Neural cell (in vitro differentiated cells): ENCODE measurements at regions not wholly inside any gene's neighbourhood (a gene's known extent, or its start where the extent isn't known, plus 50 kb on each side); places are given as distances from the start of the nearest gene placed in this dataset.

Source experiments
- H2AFZ ChIP-seq: fragments of 200-600, 300-800 bp; sonication (generic), shearing (Covaris generic); 2 replicates; pipeline ENCODE4 v1.6.0; 2014; ENCODE audit warnings: low read depth, mild to moderate bottlenecking, antibody characterized with exemption, low read length, moderate library complexity
- H3F3A ChIP-seq: fragments of 200-600 bp; shearing (Covaris generic); 2 replicates; pipeline ENCODE4 v1.6.1; 2016; ENCODE audit warnings: mild to moderate bottlenecking, moderate library complexity, mixed read lengths, antibody characterized with exemption, low read length; ENCODE audit not compliant: insufficient read depth, poor library complexity, severe bottlenecking
- H3K27ac ChIP-seq: fragments of 200-600, 300-800 bp; sonication (generic), shearing (Covaris generic); 2 replicates; pipeline ENCODE4 v1.5.1; 2014; ENCODE audit warnings: mild to moderate bottlenecking, low read length, moderate library complexity
- H3K27me3 ChIP-seq: fragments of 300-800, 200-600 bp; sonication (generic), shearing (Covaris generic); 2 replicates; pipeline ENCODE4 v1.6.0; 2014; ENCODE audit warnings: mild to moderate bottlenecking, low read depth, low read length, moderate library complexity; ENCODE audit not compliant: insufficient read depth
- H3K36me3 ChIP-seq: fragments of 300-800, 200-600 bp; sonication (generic), shearing (Covaris generic); 2 replicates; pipeline ENCODE4 v1.5.1; 2014; ENCODE audit warnings: mild to moderate bottlenecking, antibody characterized with exemption, low read length, moderate library complexity; ENCODE audit not compliant: insufficient read depth
- H3K4me2 ChIP-seq: fragments of 300-800, 200-600 bp; sonication (generic), shearing (Covaris generic); 2 replicates; pipeline ENCODE4 v1.6.0; 2014; ENCODE audit warnings: mild to moderate bottlenecking, low read length
- H3K4me3 ChIP-seq: fragments of 300-800, 200-600 bp; sonication (generic), shearing (Covaris generic); 2 replicates; pipeline ENCODE4 v1.5.1; 2014; ENCODE audit warnings: mild to moderate bottlenecking, low read length, moderate library complexity
- H3K79me2 ChIP-seq: fragments of 200-600 bp; shearing (Covaris generic); replicated peaks from 2 replicates; pipeline ENCODE4 v1.6.0; 2014; ENCODE audit warnings: mild to moderate bottlenecking, low read length, moderate library complexity; ENCODE audit not compliant: insufficient read depth
- H3K9ac ChIP-seq: fragments of 300-800, 200-600 bp; sonication (generic), shearing (Covaris generic); 2 replicates; pipeline ENCODE4 v1.6.1; 2016; ENCODE audit warnings: mild to moderate bottlenecking, low read length, mixed read lengths
- H3K9me2 ChIP-seq: fragments of 200-600 bp; shearing (Covaris generic); 2 replicates; pipeline ENCODE4 v1.6.1; 2016; ENCODE audit warnings: mild to moderate bottlenecking, low read length, mixed read lengths; ENCODE audit not compliant: insufficient read depth
- H3K9me3 ChIP-seq: fragments of 200-600, 300-800 bp; sonication (generic), shearing (Covaris generic); 2 replicates; pipeline ENCODE4 v1.6.1; 2016; ENCODE audit warnings: mild to moderate bottlenecking, mixed run types, low read length, moderate library complexity, mixed read lengths
- H4K20me1 ChIP-seq: fragments of 200-600 bp; shearing (Covaris generic); 2 replicates; pipeline ENCODE4 v1.6.1; 2016; ENCODE audit warnings: mild to moderate bottlenecking, mixed run types; ENCODE audit not compliant: insufficient read depth
- EP300 ChIP-seq: fragments of 450-650 bp; conservative IDR thresholded peaks from 2 replicates; pipeline ENCODE4 v1.6.1; 2014; ENCODE audit warnings: antibody characterized with exemption, mild to moderate bottlenecking, moderate library complexity; ENCODE audit not compliant: poor library complexity, severe bottlenecking
- EZH2 ChIP-seq: fragments of 200-600, 300-800 bp; shearing (Covaris generic), sonication (generic); IDR thresholded peaks from 2 replicates; pipeline ENCODE4 v1.6.1; 2014; ENCODE audit warnings: antibody characterized with exemption, low read length, borderline replicate concordance, mild to moderate bottlenecking; ENCODE audit not compliant: insufficient read depth, poor library complexity, severe bottlenecking
- MXI1 ChIP-seq: fragments of 450-650 bp; conservative IDR thresholded peaks from 2 replicates; pipeline ENCODE4 v1.6.1; 2014; ENCODE audit warnings: antibody characterized with exemption, mild to moderate bottlenecking; ENCODE audit not compliant: poor library complexity, severe bottlenecking
- POLR2AphosphoS5 ChIP-seq: IDR thresholded peaks from 2 replicates; pipeline ENCODE4 v1.6.1; 2012
- RAD21 ChIP-seq: fragments of 450-650 bp; conservative IDR thresholded peaks from 2 replicates; pipeline ENCODE4 v1.6.1; 2014; ENCODE audit warnings: antibody characterized with exemption, mild to moderate bottlenecking, moderate library complexity
- SMC3 ChIP-seq: fragments of 450-650 bp; conservative IDR thresholded peaks from 2 replicates; pipeline ENCODE4 v1.6.1; 2014; ENCODE audit warnings: antibody characterized with exemption, mild to moderate bottlenecking, moderate library complexity; ENCODE audit not compliant: poor library complexity
- TAF1 ChIP-seq: IDR thresholded peaks from 2 replicates; pipeline ENCODE4 v1.6.1; 2012; ENCODE audit warnings: low read depth
- TF ChIP-seq, protein P1 (sequence below): fragments of 450-650 bp; IDR thresholded peaks from 2 replicates; pipeline ENCODE4 v1.5.1; 2014; ENCODE audit warnings: antibody characterized with exemption, mild to moderate bottlenecking, moderate library complexity; ENCODE audit not compliant: poor library complexity, severe bottlenecking
- TF ChIP-seq, protein P2 (sequence below): IDR thresholded peaks from 2 replicates; pipeline ENCODE4 v1.6.1; 2012; ENCODE audit warnings: borderline replicate concordance

DNA sequence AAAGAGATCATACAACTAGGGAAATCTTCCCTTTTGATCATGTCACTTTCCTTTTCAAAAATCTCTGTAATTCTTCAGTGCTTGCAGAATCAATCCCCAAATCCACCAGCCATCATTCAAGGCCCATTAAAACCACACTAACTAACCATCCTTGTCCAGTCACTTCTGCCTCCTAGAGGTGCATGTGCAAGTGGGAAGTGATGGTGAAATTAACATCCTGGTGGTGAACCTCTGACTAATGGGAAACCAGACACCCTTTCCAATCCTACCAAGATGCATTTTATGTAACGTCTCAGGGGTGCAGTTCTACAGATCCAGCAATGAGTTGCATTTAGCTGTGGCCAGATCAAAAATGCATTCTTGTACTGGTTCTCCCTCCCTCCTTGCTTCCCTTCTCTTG, 341.8 kb downstream of the RAPGEF2 start:
- Histone ChIP-seq H3K4me2 (no peak overlapping the region), H3K36me3 (no peaks in the 10 kb centered on the region)

GRCh38 chr4:159445692-159446091, 342.8 kb downstream of the RAPGEF2 start:
- no peaks in the 10 kb centered on the region for H3K9me2 ChIP-seq
- no peak overlapping the region for H2AFZ ChIP-seq
- H3K4me3 ChIP-seq: no peak overlapping the region

More for the DNA sequence above, 341.8 kb downstream of the RAPGEF2 start:
- Histone ChIP-seq H3K79me2 (no peaks in the 10 kb centered on the region), H3K4me3 (no peak overlapping the region), H3K9me3 (no peaks in the 10 kb centered on the region), H4K20me1 (no peaks in the 10 kb centered on the region), H2AFZ (no peak overlapping the region), H3K27ac (no peak overlapping the region), H3F3A (no peaks in the 10 kb centered on the region), H3K9ac (no peak overlapping the region), H3K9me2 (no peaks in the 10 kb centered on the region), H3K27me3 (no peaks in the 10 kb centered on the region)
- TF ChIP-seq RAD21: no peak
- no peak for TF ChIP-seq SMC3
- no peak for TF ChIP-seq EP300
- TF ChIP-seq MXI1: no peak
- TF ChIP-seq EZH2: no peak
- no peak for TF ChIP-seq TAF1
- TF ChIP-seq POLR2AphosphoS5: no peak
- TF ChIP-seq, protein P1, sequence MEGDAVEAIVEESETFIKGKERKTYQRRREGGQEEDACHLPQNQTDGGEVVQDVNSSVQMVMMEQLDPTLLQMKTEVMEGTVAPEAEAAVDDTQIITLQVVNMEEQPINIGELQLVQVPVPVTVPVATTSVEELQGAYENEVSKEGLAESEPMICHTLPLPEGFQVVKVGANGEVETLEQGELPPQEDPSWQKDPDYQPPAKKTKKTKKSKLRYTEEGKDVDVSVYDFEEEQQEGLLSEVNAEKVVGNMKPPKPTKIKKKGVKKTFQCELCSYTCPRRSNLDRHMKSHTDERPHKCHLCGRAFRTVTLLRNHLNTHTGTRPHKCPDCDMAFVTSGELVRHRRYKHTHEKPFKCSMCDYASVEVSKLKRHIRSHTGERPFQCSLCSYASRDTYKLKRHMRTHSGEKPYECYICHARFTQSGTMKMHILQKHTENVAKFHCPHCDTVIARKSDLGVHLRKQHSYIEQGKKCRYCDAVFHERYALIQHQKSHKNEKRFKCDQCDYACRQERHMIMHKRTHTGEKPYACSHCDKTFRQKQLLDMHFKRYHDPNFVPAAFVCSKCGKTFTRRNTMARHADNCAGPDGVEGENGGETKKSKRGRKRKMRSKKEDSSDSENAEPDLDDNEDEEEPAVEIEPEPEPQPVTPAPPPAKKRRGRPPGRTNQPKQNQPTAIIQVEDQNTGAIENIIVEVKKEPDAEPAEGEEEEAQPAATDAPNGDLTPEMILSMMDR: no peak
- TF ChIP-seq, protein P2, sequence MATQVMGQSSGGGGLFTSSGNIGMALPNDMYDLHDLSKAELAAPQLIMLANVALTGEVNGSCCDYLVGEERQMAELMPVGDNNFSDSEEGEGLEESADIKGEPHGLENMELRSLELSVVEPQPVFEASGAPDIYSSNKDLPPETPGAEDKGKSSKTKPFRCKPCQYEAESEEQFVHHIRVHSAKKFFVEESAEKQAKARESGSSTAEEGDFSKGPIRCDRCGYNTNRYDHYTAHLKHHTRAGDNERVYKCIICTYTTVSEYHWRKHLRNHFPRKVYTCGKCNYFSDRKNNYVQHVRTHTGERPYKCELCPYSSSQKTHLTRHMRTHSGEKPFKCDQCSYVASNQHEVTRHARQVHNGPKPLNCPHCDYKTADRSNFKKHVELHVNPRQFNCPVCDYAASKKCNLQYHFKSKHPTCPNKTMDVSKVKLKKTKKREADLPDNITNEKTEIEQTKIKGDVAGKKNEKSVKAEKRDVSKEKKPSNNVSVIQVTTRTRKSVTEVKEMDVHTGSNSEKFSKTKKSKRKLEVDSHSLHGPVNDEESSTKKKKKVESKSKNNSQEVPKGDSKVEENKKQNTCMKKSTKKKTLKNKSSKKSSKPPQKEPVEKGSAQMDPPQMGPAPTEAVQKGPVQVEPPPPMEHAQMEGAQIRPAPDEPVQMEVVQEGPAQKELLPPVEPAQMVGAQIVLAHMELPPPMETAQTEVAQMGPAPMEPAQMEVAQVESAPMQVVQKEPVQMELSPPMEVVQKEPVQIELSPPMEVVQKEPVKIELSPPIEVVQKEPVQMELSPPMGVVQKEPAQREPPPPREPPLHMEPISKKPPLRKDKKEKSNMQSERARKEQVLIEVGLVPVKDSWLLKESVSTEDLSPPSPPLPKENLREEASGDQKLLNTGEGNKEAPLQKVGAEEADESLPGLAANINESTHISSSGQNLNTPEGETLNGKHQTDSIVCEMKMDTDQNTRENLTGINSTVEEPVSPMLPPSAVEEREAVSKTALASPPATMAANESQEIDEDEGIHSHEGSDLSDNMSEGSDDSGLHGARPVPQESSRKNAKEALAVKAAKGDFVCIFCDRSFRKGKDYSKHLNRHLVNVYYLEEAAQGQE: no peak

More at GRCh38 chr4:159445692-159446091, 342.8 kb downstream of the RAPGEF2 start:
- Histone ChIP-seq H3K36me3 (no peaks in the 10 kb centered on the region), H3K79me2 (no peaks in the 10 kb centered on the region), H3K4me2 (no peak overlapping the region), H3K27ac (no peak overlapping the region), H3K9ac (no peak overlapping the region), H3K9me3 (no peaks in the 10 kb centered on the region), H3K27me3 (no peaks in the 10 kb centered on the region), H3F3A (no peaks in the 10 kb centered on the region), H4K20me1 (no peaks in the 10 kb centered on the region)
- TF ChIP-seq POLR2AphosphoS5 (no peak), MXI1 (no peak), RAD21 (no peak), EP300 (no peak), EZH2 (no peak), TAF1 (no peak), SMC3 (no peak)
- TF ChIP-seq, protein P2: no peak
